ENCODE measurements at regions not wholly inside any gene's neighbourhood (a gene's known extent, or its start where the extent isn't known, plus 50 kb on each side); places are given as distances from the start of the nearest gene placed in this dataset.

DNA sequence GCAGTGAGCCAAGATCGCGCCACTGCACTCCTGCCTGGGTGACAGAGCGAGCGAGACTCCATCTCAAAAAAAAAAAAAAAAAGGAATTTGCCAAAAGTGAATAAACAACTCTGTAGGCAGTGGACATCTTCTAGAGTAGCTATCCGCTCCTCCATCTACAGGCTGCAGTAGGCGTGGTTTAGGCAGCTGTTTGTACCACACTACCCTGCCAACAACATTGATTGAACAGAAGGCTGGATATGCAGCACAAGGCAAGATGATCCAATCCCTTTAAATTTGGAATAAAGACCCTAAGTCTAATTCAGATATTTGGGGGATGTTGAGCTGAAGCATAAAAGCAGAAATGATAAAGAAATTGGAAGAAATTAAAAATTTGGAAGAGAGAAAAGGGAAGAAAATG is 141.6 kb downstream of the TES start:
- TF ChIP-seq POLR2A (IDR thresholded peaks at IDR 0.05; ENCODE audit: low read depth, low read length), result no peak
- TF ChIP-seq POLR2AphosphoS5 (IDR thresholded peaks at IDR 0.05; ENCODE audit: low read depth, low read length), result no peak

Measured in GM12892 (cell line).